Superior temporal gyrus (tissue), 1 donor: ENCODE measurements at regions not wholly inside any gene's neighbourhood (a gene's known extent, or its start where the extent isn't known, plus 50 kb on each side); places are given as distances from the start of the nearest gene placed in this dataset.

Experiments used
- DNase-seq: peaks from one replicate; pipeline ENCODE4 v3.0.0-alpha.2; 2016; ENCODE audit errors: extremely low spot score

GRCh38 chr4:95987851-95988250 is 148.0 kb downstream of the PDHA2 start:
- DNase-seq = no peak

DNA sequence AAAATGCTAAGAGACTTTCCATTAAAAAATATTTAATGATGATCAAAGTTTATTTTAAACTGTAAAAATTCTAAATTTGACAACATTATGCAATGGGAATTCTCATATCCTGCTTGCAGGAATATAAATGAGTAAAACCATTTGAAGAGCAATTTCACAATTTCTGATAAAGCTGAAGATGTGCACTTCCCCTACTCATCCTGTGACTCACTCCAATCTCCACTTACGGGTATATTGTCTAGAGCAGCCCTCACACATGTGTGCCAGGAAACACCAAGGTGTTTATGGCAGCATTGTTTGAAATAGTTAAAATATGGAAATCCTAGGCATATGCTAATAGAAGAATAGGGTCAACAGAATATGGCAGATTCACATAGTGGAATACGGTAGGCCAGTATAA is 158.4 kb downstream of the PDHA2 start:
- DNase-seq = no peak

DNA sequence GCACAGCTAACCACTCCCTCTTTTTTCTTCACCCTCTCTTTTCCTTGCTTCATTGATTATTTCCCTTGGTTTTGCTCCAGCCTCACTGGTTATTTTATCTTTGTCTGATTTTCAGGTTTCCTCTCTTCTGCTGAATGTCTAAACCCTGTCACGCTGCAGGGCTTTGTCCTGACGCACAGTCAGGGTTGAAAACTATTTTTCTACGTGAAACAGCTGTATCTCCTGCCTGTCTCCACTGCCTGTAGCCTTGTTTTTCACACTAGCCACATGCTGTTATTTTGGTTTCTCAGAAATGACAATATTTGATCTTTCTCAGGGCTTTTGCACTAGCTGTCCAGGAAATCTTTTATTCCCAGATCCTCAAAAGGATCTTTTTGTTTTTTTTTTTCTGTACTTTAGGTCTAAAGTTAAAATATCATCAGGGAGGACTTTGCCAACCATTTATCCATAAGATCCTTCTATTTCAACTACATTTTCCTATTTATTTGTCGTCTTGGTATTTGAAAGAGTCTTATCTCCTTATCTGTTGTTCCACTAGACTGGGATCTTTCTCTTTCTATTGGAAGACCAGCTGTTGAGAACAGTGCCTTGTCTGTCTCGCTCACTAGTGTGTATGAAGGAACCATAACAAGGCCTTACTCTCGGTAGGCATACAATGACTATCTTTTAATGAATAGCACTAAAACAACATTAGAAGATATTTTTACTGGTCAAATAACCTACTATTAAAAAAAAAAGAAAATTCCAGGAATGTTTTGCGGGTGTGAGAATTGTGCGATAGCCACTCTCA is 164.3 kb downstream of the PDHA2 start:
- peak; percentile 77 for DNase-seq

DNA sequence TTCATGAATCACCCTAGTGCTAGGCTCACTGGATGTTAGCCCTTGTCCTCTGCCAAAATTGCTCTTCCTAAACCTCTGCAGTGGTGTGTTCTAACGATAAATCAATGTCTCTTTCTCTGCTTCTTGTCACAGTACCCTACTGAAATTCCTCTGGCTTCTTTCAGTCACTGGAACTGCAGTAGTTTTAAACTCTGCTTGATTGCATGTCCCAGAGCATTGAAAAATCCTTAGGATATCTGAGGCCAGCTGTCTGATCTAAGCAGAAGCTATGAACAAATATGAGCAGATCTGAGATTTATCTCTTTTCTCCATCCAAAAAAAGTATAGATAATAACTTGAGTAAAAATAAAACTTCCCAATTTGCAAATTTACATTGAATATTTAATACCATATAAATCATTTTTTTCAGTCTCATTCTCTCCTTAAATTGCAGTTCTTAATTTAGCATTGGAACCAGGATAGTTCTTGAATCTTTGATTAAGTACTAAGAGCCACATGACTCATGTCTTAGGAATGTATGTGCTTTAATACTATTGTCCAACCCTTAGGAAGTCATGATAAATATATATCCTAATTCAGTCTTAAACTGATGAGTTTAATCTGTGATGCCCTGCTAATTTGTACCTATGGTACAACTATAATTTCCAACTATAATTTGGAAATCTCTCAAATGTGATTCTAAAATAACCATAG is 169.7 kb downstream of the PDHA2 start:
- DNase-seq = no peak

DNA sequence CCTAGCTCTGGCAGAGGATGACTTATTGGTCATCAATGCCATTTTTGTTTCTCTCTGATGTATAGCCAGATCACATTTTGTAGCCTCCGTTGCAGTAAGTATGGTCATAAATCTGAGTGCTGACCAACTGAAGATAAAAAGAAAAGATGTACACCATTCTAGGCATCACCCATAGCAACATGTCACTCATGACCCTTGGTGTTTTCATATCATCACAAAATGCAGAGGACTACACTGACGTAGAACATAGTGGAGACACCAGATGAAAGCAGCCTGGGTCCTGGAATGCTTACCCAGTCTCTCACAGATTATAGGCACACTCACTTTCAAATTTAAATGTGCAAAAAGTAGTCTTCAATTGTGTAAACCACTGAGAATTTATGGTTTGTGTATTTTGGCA is 172.8 kb downstream of the PDHA2 start:
- no peak for DNase-seq

DNA sequence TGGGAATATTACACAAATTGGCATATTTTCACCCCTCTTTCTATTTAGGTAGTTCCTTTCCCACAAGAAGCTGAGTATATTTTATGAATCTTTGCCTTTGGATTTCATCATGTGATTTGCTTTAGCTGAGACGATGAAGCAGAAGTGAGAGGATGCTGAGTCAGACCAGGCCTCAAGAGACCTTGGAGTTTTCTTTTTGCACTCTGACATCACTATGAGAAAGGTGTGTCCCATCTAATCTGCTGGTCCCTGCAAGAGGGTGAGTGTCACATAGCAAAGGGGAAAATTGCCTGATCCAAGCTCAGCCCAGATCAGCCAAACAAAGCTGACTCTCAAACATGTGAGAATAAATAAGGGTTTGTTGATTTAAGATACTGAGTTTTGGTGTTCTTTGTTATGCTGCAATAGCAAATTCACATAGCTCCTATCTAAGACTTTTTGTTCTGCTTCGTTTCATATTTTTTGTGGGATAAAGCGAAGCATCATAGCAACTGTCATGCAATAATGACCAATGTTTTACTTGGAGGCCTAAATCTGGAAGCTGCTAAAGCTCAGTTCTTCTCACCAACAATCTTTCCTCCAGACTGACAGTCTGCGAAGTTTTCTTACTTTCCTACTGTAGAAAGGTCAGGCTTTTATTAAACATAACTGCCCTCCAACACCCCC is 176.9 kb downstream of the PDHA2 start:
- no peak for DNase-seq

GRCh38 chr4:96025011-96025410 is 185.1 kb downstream of the PDHA2 start:
- no peak for DNase-seq

- peak; percentile 89 for DNase-seq
These were observed 195.8 kb downstream of the PDHA2 start for GRCh38 chr4:96035727-96036126.

DNA sequence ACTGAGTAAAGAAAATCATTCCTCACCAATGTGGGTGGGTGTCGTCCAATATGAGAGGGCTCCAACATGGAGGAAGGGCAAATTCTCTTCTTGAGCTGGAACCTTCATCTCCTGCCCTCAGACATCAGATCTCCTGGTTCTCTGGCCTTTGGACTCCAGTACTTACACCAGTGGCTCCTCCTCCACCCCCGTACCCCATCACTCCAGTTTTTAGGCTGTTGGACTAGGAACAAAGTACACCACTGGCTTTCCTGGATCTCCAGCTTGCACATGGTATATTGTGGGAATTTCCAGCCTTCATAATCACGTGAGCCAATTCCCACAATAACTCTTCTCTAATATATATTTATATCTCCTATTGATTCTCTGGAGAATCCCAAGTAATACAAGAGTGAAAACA is 196.9 kb downstream of the PDHA2 start:
- DNase-seq = no peak

GRCh38 chr4:96037705-96038104 is 197.8 kb downstream of the PDHA2 start:
- DNase-seq = no peak

- no peak for DNase-seq
These were observed 199.3 kb downstream of the PDHA2 start for GRCh38 chr4:96039217-96039616.

- DNase-seq = no peak
These were observed 200.0 kb downstream of the PDHA2 start for GRCh38 chr4:96039803-96040436.

GRCh38 chr4:96044971-96045370 is 205.1 kb downstream of the PDHA2 start:
- DNase-seq = no peak

GRCh38 chr4:96052827-96053226 is 212.9 kb downstream of the PDHA2 start:
- DNase-seq = no peak

DNA sequence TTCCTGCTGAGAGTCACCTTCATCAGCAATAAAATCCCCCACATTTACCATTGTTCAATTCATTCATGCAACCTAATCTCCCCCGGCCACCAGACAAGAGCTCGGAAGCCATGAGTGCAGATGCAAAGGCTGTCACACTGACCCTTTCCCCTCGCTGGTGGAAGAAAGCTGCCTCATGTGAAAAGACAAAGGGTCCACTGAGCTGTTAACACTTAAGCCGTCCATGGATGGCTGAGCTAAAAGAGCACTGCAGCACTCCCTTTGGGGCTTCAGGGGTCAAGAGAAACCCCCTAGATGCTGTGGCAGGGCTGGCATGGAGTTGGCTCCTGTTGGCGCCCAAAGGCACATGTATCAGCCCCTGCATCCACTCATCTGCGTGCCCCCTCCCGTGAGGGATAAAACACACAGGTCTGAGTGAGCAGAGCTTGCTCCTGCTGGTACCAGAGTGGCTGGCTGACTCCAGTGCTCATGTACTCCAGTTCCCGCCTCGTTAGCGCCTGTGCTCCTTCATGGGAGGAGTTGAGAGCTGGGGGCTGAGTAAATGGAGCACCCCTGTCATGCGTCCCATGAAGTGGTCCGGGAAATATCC is 216.5 kb downstream of the PDHA2 start:
- no peak for DNase-seq

- no peak for DNase-seq
These were observed 223.7 kb downstream of the PDHA2 start for GRCh38 chr4:96063639-96064038.

DNA sequence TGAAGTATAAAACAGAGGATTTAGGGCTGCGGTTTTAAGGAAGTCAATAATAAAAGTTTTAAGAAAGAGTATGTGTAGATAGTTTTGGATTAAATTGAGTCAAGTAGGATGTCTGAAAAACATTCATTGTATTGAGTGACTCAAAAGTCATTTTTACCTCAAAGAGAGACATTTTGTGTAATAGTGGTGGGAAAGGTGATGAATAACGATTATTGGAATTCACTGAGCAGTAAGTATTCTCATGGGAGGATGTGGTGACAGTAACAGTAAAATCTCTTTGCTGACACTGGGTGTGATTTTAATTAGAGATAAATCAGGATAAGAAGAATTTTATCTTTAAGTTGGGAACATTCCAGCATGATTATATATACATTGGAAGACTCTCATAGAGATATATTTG is 233.6 kb downstream of the PDHA2 start:
- no peak for DNase-seq

- no peak for DNase-seq
These were observed 252.3 kb downstream of the PDHA2 start for GRCh38 chr4:96092151-96092705.

- DNase-seq = no peak
These were observed 253.2 kb downstream of the PDHA2 start for GRCh38 chr4:96093057-96093456.

GRCh38 chr4:96093563-96093962 is 253.7 kb downstream of the PDHA2 start:
- no peak for DNase-seq

GRCh38 chr4:96094183-96094582 is 254.3 kb downstream of the PDHA2 start:
- DNase-seq = no peak
